ENCODE measurements at regions not wholly inside any gene's neighbourhood (a gene's known extent, or its start where the extent isn't known, plus 50 kb on each side); places are given as distances from the start of the nearest gene placed in this dataset.

DNA sequence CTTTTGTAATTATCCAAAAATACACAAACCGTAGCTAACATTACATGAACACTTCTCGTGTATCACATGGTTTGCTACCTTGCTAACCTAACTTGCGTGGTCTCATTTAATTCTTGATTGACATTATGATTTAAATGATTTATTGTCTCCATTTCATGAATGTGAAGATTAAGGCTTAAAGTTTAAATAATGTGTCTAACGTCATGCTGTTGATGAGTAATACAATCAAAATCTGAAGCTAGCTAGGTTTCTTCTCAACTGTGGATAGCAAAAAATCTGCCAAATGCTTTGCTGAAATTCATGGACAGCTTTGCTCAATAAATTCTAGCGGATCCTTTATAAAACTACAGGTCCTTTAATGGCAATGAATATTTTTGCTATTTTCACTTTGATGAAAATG is 274.1 kb upstream of the MC4R start:
- Histone ChIP-seq H3K27ac (no peak overlapping the region), H3K9me3 (no peaks in the 10 kb centered on the region), H3K36me3 (no peaks in the 10 kb centered on the region), H3K4me1 (no peaks in the 10 kb centered on the region), H3K4me3 (no peak overlapping the region), H3K27me3 (replicated peaks in 1 of 7) (no peaks in the 10 kb centered on the region)
- no peak for DNase-seq
- TF ChIP-seq, protein P1, sequence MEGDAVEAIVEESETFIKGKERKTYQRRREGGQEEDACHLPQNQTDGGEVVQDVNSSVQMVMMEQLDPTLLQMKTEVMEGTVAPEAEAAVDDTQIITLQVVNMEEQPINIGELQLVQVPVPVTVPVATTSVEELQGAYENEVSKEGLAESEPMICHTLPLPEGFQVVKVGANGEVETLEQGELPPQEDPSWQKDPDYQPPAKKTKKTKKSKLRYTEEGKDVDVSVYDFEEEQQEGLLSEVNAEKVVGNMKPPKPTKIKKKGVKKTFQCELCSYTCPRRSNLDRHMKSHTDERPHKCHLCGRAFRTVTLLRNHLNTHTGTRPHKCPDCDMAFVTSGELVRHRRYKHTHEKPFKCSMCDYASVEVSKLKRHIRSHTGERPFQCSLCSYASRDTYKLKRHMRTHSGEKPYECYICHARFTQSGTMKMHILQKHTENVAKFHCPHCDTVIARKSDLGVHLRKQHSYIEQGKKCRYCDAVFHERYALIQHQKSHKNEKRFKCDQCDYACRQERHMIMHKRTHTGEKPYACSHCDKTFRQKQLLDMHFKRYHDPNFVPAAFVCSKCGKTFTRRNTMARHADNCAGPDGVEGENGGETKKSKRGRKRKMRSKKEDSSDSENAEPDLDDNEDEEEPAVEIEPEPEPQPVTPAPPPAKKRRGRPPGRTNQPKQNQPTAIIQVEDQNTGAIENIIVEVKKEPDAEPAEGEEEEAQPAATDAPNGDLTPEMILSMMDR (IDR thresholded peaks at IDR 0.05 in 8 of 11, conservative IDR thresholded peaks at IDR 0.05 in 3 of 11), result no peak
- no peak for TF ChIP-seq POLR2AphosphoS5 (IDR thresholded peaks at IDR 0.05)
- no peak for TF ChIP-seq POLR2A (IDR thresholded peaks at IDR 0.05)
- whole genome bisulfite sequencing, 5 donors, result 74 to 84% (median 77%) methylated on average over 5 of the region's 5 CpGs
- intact Hi-C loops (cut with DNase I; ENCODE audit: low total_unique reads), result no loop called here

DNA sequence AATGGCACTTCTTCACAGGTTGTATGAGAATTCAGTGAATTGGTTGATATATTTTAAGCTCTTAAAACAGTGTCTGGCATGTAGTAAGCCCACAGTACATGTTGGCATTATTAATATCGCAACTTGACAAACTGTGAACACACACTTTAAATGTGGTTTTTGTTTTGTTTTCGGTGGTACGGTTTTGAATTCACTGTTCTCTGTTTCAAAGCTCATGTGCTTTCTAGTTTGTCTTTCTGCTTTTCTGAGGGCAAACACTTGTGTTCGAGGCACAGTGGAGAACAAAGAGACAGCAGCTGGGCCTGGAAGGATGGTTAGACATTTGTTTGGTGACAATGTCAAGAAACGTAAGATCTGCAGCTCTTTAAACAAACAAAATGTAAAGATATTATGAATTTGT is 276.5 kb upstream of the MC4R start:
- intact Hi-C loops (cut with DNase I; ENCODE audit: low total_unique reads), result no loop called here
- DNase-seq, result no peak
- no peak overlapping the region for H3K27ac ChIP-seq
- H3K27me3 ChIP-seq (replicated peaks in 1 of 7), result no peaks in the 10 kb centered on the region
- no peaks in the 10 kb centered on the region for H3K4me1 ChIP-seq
- no peak overlapping the region for H3K4me3 ChIP-seq
- TF ChIP-seq POLR2AphosphoS5 (IDR thresholded peaks at IDR 0.05), result no peak
- TF ChIP-seq, protein P1 (IDR thresholded peaks at IDR 0.05 in 8 of 11, conservative IDR thresholded peaks at IDR 0.05 in 3 of 11), result no peak
- H3K36me3 ChIP-seq, result no peaks in the 10 kb centered on the region
- 48 to 75% (median 67%) methylated on average over 5 of the region's 5 CpGs for WGBS, 5 donors
- H3K9me3 ChIP-seq, result no peaks in the 10 kb centered on the region

DNA sequence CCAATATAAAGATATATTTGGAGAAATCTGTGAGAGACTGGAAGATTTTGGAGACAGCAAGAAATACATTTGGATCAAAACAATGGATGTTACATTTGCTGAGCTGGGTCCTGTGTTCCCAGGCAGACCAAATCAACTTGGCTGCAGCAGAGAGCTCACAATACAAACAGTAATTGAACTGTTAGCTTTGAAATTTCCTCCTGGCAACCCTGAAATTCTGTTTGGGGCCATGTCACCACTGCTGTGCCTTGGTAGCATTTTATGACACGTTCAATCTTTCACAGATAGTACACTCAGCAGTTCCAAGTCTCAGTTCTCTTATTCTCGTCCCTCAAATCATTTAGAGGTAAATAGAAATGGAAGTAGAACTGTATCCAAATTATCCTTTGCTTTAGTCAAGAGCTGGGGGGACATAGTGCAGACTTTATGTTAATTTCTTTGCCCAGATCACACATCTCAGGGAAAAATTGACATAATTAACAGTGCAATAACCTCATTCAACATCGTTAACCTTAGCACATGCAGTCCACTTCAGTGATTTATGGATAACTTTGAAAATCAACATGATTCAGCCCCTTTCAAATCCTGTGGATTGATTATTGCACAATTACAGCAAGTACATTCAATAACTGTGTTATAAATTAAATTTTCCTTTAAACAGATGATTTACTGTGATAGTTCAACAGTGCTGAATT is 277.4 kb upstream of the MC4R start:
- H3K4me1 ChIP-seq, result no peaks in the 10 kb centered on the region
- WGBS, 5 donors, result 54 to 76% (median 62%) methylated on average over 3 of the region's 3 CpGs
- no peak for DNase-seq
- no peaks in the 10 kb centered on the region for H3K27me3 ChIP-seq (replicated peaks in 1 of 7)
- H3K9me3 ChIP-seq, result no peaks in the 10 kb centered on the region
- TF ChIP-seq POLR2AphosphoS5 (IDR thresholded peaks at IDR 0.05) (no peak), POLR2A (IDR thresholded peaks at IDR 0.05) (no peak)
- TF ChIP-seq, protein P1 (IDR thresholded peaks at IDR 0.05 in 8 of 11, conservative IDR thresholded peaks at IDR 0.05 in 3 of 11), result no peak
- no peak overlapping the region for H3K27ac ChIP-seq
- no peaks in the 10 kb centered on the region for H3K36me3 ChIP-seq
- intact Hi-C loops (cut with DNase I; ENCODE audit: low total_unique reads), result no loop called here
- H3K4me3 ChIP-seq, result no peak overlapping the region

GRCh38 chr18:60654298-60654697 is 281.7 kb upstream of the MC4R start:
- Histone ChIP-seq H3K36me3 (no peaks in the 10 kb centered on the region), H3K4me1 (no peaks in the 10 kb centered on the region), H3K9me3 (no peaks in the 10 kb centered on the region), H3K27me3 (replicated peaks in 1 of 7) (no peaks in the 10 kb centered on the region), H3K27ac (no peak overlapping the region), H3K4me3 (no peak overlapping the region)
- TF ChIP-seq, protein P1 (IDR thresholded peaks at IDR 0.05 in 8 of 11, conservative IDR thresholded peaks at IDR 0.05 in 3 of 11), result no peak
- no peak for TF ChIP-seq POLR2AphosphoS5 (IDR thresholded peaks at IDR 0.05)
- TF ChIP-seq POLR2A (IDR thresholded peaks at IDR 0.05), result no peak
- DNase-seq, result no peak
- intact Hi-C loops (cut with DNase I; ENCODE audit: low total_unique reads), result no loop called here
- 70 to 88% (median 78%) methylated on average over 2 of the region's 2 CpGs for WGBS, 5 donors
